Epithelial cell of esophagus (primary cell): ENCODE measurements at regions not wholly inside any gene's neighbourhood (a gene's known extent, or its start where the extent isn't known, plus 50 kb on each side); places are given as distances from the start of the nearest gene placed in this dataset.

ENCODE experiments used
- DNase-seq: peaks from one replicate; pipeline ENCODE4 v3.0.0; 2010; ENCODE audit warnings: low read depth
- H3K4me3 ChIP-seq: 2 replicates; pipeline ENCODE4 v1.5.1; 2011; ENCODE audit warnings: mild to moderate bottlenecking, low read length, control low read depth
- TF ChIP-seq, protein P1 (sequence below): IDR thresholded peaks from 2 replicates; pipeline ENCODE4 v1.5.1; 2011; ENCODE audit warnings: low read depth, mild to moderate bottlenecking, low read length, control low read depth, inconsistent platforms; ENCODE audit not compliant: insufficient read depth; ENCODE audit errors: missing control alignments

DNA sequence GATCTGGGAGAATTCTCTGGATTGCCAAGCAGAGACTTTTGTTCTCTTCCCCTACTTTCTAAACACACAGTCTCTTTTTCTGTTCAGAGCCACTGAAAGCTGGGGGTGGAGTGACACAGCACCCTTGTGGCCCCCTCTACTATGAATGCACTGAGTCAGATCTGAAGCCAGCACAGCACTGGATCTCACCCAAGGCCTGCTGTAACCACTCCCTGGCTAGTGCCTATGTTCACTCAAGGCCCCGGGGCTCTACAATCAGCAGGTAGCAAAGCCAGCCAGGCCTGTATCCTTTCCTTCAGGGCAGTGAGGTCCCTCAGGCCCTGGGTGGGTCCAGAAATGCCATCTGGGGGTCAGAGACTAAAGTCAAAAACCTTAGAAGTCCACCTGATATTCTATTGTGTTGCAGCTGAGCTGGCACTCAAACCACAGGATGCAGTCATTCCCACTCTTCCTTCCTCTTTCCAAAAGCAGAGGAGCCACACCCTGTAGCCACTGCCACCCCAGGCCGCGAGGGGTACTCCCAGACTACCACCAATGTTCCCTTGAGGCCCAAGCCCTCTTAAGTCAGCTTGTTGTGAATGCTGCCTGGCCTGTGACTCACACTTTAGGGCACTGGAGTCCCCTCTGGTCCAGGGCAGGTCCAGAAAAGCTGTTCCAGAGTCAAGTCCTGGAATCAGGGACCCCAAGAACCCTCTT is 110.1 kb upstream of the RXFP2 start:
- H3K4me3 ChIP-seq, result no peak overlapping the region
- DNase-seq, result no peak

DNA sequence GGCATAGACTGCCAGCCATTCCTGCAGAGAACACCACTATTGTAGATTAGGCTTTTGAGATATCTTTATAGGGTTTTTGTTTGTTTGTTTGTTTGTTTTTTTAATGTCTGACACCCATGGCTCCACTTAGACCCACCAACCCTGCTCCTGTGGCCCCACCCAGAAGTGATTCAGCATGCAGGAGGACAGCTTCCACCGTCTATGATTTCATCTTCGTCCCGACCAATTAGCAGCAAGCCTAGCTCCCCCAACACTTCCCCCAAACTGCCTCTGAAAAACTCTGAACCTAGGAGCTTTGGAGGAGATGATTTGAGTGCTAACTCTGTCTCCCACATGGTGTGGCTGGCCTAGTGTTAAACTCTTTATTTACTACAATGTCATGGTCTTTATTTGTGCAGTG is 108.3 kb upstream of the RXFP2 start:
- no peak for DNase-seq
- TF ChIP-seq, protein P1, sequence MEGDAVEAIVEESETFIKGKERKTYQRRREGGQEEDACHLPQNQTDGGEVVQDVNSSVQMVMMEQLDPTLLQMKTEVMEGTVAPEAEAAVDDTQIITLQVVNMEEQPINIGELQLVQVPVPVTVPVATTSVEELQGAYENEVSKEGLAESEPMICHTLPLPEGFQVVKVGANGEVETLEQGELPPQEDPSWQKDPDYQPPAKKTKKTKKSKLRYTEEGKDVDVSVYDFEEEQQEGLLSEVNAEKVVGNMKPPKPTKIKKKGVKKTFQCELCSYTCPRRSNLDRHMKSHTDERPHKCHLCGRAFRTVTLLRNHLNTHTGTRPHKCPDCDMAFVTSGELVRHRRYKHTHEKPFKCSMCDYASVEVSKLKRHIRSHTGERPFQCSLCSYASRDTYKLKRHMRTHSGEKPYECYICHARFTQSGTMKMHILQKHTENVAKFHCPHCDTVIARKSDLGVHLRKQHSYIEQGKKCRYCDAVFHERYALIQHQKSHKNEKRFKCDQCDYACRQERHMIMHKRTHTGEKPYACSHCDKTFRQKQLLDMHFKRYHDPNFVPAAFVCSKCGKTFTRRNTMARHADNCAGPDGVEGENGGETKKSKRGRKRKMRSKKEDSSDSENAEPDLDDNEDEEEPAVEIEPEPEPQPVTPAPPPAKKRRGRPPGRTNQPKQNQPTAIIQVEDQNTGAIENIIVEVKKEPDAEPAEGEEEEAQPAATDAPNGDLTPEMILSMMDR, result no peak
- H3K4me3 ChIP-seq, result no peak overlapping the region

More for the DNA sequence above, 110.1 kb upstream of the RXFP2 start:
- TF ChIP-seq, protein P1, result no peak

DNA sequence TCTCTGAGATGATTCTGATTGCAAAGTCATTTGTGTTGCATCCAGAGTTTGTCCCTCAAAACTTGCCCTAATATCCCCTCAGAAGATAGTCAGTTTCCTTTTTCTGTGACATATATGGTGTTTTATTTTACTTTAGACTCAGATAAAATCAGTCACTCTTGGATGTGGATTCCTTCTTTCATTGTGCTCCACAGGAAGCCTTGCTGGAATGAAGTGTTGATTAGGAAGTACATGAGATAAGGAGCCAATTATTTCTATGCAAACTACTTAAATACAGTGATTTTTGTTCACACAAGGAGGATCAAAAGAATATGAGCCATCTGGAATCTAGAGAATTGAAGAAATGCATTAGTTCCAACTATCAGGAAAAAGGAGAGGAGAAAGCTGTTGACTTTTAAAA is 107.6 kb upstream of the RXFP2 start:
- TF ChIP-seq, protein P1, result no peak
- no peak overlapping the region for H3K4me3 ChIP-seq
- DNase-seq, result no peak

DNA sequence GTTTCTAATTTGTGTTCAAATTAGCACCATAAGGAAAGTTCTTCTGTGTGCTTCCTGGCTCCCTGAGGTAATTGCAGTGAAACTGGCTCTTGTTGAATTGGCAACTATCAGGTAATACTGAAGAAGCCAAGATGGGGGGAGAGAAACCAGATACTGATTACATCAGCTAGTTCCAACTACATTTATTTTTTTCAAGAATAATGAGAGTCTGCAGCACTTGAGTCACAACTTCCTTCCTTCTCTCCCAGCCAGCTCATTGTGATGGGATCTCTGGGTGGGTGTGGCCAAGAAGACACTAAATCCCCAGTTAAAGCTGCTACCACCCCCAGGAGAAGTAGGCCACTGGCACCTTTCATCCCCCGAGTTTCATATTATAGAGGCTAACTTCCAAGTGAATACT is 100.7 kb upstream of the RXFP2 start:
- DNase-seq, result peak; percentile 44
- no peak overlapping the region for H3K4me3 ChIP-seq
- TF ChIP-seq, protein P1, result no peak

DNA sequence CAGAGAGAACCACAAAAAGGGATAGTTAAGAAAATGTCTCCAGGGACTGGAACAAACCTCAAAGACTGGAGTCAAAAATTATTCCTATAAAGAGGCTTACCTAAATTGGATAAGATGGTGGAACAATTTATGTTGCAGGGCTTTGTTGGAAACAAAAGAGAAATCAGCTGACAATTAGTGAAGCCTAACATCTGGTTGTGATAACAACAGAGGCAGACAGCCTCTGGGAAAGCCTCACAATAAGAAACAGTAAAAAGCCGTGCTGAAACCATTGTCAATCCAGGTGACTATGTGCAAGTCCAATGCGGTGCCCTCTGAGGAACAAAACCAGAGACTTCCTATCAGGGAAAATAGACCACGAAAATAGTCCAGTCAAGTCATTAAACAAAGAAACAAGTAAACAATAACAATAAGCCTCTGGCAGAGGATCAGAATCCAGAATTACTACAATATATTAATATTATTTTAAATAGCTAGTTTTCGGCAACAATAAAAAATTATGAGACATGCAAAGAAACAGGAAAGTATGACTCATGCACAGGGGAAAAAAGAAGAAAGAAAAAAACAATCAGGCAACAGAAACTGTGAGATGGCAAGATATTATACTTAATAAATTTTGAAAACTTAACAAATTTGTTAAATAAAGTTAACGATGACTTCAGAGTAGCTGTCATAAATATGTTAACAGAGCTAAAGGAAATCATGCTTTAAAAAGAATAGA is 99.7 kb upstream of the RXFP2 start:
- DNase-seq, result no peak
- no peak overlapping the region for H3K4me3 ChIP-seq
- TF ChIP-seq, protein P1, result no peak

DNA sequence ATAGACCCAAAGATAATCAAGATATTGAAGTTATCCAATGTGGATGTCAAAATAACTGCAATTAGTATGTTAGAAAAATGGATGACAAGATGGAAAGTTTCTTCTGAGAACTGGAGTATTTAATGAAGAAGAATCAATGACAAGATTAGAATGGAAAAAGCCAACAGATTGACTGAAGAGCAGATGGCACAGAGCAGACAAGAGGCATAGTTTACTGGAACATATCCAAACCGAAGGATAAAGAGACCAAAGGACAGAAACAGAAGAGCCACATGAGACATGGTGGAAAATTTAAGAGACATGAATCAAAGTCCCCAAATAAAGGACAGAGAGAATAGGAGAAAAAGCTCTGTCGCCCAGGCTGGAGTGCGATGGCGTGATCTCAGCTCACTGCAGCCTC is 89.6 kb upstream of the RXFP2 start:
- no peak overlapping the region for H3K4me3 ChIP-seq
- no peak for DNase-seq
- TF ChIP-seq, protein P1, result no peak

DNA sequence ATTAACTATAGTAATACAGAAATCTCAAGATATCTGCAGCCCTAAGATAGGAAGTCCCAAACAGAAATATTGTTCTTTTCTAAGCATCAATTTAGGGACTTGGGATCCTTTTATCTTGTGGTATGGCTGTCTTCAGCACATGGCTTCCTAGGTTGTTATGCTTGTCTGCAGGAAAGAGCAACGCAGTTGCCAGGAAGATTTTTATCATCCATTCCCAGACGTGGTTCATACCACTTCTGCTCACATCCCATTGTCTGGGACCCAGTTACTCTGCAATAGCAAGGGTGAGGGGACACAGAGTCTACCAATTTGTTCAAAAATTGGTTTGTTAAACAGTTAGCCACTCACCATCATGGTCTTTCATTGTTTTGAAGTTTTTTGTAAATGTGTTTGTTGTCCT is 85.6 kb upstream of the RXFP2 start:
- DNase-seq, result no peak
- TF ChIP-seq, protein P1, result no peak
- no peak overlapping the region for H3K4me3 ChIP-seq
